Brain microvascular endothelial cell (primary cell): ENCODE measurements at regions not wholly inside any gene's neighbourhood (a gene's known extent, or its start where the extent isn't known, plus 50 kb on each side); places are given as distances from the start of the nearest gene placed in this dataset.

Experiments used
- DNase-seq: peaks from one replicate; pipeline ENCODE4 v3.0.0-alpha.2; 2020
- H3K27ac ChIP-seq: fragments of 250-450 bp; sonication (Bioruptor Pico); 2 replicates; pipeline ENCODE4 v1.5.1; 2020; ENCODE audit warnings: mild to moderate bottlenecking, moderate library complexity
- H3K27me3 ChIP-seq: fragments of 250-450 bp; sonication (Bioruptor Pico); replicated peaks from 2 replicates; pipeline ENCODE4 v1.5.1; 2020; ENCODE audit warnings: mild to moderate bottlenecking
- H3K36me3 ChIP-seq: fragments of 250-450 bp; sonication (Bioruptor Pico); replicated peaks from 2 replicates; pipeline ENCODE4 v1.5.1; 2020; ENCODE audit warnings: mild to moderate bottlenecking
- H3K4me3 ChIP-seq: 2 replicates; pipeline ENCODE4 v1.5.1; 2011; ENCODE audit warnings: low read depth, mild to moderate bottlenecking, control low read depth, low read length, moderate library complexity
- CTCF ChIP-seq: IDR thresholded peaks from 2 replicates; pipeline ENCODE4 v1.5.1; 2011; ENCODE audit warnings: low read depth, mild to moderate bottlenecking, moderate library complexity, low read length, control low read depth, inconsistent platforms; ENCODE audit errors: missing control alignments
- in situ Hi-C: cut with HindIII; loops from 2 replicates; pipeline ENCODE4 v1.10.0; 2017; ENCODE audit warnings: low sequenced_read_pairs, low pct_ligation_motif_present

DNA sequence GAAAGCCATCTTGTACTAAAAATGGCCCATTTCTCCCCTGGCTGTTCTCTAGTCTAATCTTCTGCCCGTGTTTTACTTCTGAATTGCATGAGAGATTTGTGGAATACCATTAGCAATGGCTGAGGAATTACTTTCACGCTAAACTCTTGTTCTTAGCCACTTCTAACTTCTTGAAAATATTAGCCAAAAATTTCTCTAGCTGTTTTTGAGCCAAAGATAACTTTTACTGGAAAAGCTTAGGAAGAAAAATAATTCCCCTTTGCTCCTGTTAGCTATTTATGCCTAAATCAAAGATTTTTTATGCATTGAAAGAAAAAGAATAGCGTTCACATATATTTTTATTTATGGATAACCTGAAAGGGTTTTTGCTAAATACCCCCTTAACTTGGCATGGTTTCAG lies 287.8 kb downstream of the MTRR start:
- Histone ChIP-seq H3K27me3 (no peaks in the 10 kb centered on the region), H3K36me3 (no peaks in the 10 kb centered on the region), H3K4me3 (no peak overlapping the region), H3K27ac (no peak overlapping the region)
- in situ Hi-C loops = no loop called here
- DNase-seq = no peak
- no peak for TF ChIP-seq CTCF

GRCh38 chr5:8157320-8157822 lies 288.4 kb downstream of the MTRR start:
- no peak for TF ChIP-seq CTCF
- Histone ChIP-seq H3K27me3 (no peaks in the 10 kb centered on the region), H3K4me3 (no peak overlapping the region), H3K36me3 (no peaks in the 10 kb centered on the region), H3K27ac (no peak overlapping the region)
- no peak for DNase-seq
- in situ Hi-C loops = no loop called here

- in situ Hi-C loops = no loop called here
- no peak overlapping the region for H3K27ac ChIP-seq
- H3K4me3 ChIP-seq = no peak overlapping the region
- H3K36me3 ChIP-seq = no peaks in the 10 kb centered on the region
- no peak for TF ChIP-seq CTCF
- H3K27me3 ChIP-seq = no peaks in the 10 kb centered on the region
- DNase-seq = peak; percentile 2
These were observed 307.2 kb downstream of the MTRR start for GRCh38 chr5:8176101-8176693.

DNA sequence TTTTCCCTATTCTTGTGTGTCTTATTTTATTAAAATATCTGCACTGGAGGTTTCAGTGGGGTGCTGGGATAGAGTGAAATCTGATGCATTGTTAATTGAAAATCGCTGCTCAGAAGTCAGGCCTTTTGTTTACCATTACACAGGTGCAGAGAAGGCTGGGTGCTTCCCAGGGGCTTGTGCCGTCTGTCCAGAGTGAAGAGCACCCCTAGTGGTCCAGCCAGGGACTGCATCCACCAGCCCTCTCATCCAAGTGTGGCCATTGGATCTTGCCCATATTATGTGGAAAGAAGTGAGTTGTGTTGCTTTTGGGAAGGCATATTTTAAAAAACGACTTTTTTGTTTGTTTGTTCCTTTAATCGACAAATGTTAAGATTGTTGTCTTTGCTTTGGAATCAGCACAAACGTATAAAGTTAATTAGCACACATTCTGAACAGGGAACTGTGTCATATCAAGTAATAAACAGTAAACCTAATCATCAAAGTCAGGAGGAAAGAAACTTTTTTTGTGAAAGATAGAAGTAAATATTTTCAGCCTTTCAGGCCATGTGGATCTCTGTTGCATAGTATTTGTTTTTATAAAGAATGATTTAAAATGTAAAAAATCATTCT lies 315.6 kb downstream of the MTRR start:
- TF ChIP-seq CTCF = peak; percentile 77
- H3K27ac ChIP-seq = no peak overlapping the region
- in situ Hi-C loops = no loop called here
- no peaks in the 10 kb centered on the region for H3K27me3 ChIP-seq
- DNase-seq = peak; percentile 12
- no peaks in the 10 kb centered on the region for H3K36me3 ChIP-seq
- H3K4me3 ChIP-seq = no peak overlapping the region

- no peak overlapping the region for H3K4me3 ChIP-seq
- no peaks in the 10 kb centered on the region for H3K27me3 ChIP-seq
- no peak for TF ChIP-seq CTCF
- H3K36me3 ChIP-seq = no peaks in the 10 kb centered on the region
- no peak for DNase-seq
- in situ Hi-C loops = no loop called here
- no peak overlapping the region for H3K27ac ChIP-seq
These were observed 316.9 kb downstream of the MTRR start for GRCh38 chr5:8185852-8186251.
